Heart right ventricle (tissue), 16 donors: ENCODE measurements at regions not wholly inside any gene's neighbourhood (a gene's known extent, or its start where the extent isn't known, plus 50 kb on each side); places are given as distances from the start of the nearest gene placed in this dataset.
A peak's percentile ranks its signal among the peaks of the same experiment; 100 is the strongest.

ENCODE experiments used
- ATAC-seq, 8 donors: fragments of 200-7000 bp; cut with Tn5 transposase; one replicate each; pipeline ENCODE4 v1.9.1; 2020; ENCODE audit warnings: mild to moderate bottlenecking in 8 of 8, moderate library complexity in 8 of 8, moderate number of reproducible peaks in 1 of 8
- DNase-seq, 2 donors: peaks; one replicate each; pipeline ENCODE4 v3.0.0-alpha.2; 2020
- H3K27ac ChIP-seq, 10 donors: fragments of 200-600 bp; sonication (generic) in 2 of 10; one replicate each; pipeline versions ENCODE4 v1.5.0 to v1.8.0; 2020 to 2022; ENCODE audit warnings: mild to moderate bottlenecking in 3 of 10
- H3K27me3 ChIP-seq, 7 donors: fragments of 200-600 bp; one replicate each; pipeline ENCODE4 v1.8.0; 2021 to 2022; ENCODE audit warnings: mild to moderate bottlenecking in 2 of 7
- H3K36me3 ChIP-seq, 9 donors: fragments of 200-600 bp; sonication (generic) in 1 of 9; one replicate each; pipeline versions ENCODE4 v1.5.0 to v1.8.0; 2020 to 2022; ENCODE audit warnings: mild to moderate bottlenecking in 2 of 9
- H3K4me1 ChIP-seq, 9 donors: fragments of 200-600 bp; sonication (generic) in 1 of 9; one replicate each; pipeline versions ENCODE4 v1.5.0 to v1.8.0; 2020 to 2022; ENCODE audit warnings: mild to moderate bottlenecking in 4 of 9
- H3K4me3 ChIP-seq, 10 donors: fragments of 200-600 bp; sonication (generic) in 2 of 10; one replicate each; pipeline versions ENCODE4 v1.5.0 to v1.8.0; 2020 to 2022; ENCODE audit warnings: mild to moderate bottlenecking in 7 of 10, moderate library complexity in 2 of 10
- H3K9me3 ChIP-seq, 11 donors: fragments of 200-600 bp in 10 of 11; sonication (generic) in 2 of 11; one replicate each; pipeline versions ENCODE4 v1.5.0 to v1.8.0; 2013 to 2022; ENCODE audit warnings: mild to moderate bottlenecking in 2 of 11, control low read depth in 1 of 11, moderate library complexity in 1 of 11
- WGBS, 2 donors: extraction: QIAGEN DNeasy Blood & Tissue Kit; methylation state at CpG; one replicate each; pipeline ENCODE4 v1.1.7; 2013; ENCODE audit warnings: inconsistent platforms in 1 of 2; 5-methylcytosine and 5-hydroxymethylcytosine counted together
- intact Hi-C, 10 donors: fragments of 100-400 bp; cut with DNase I; formaldehyde crosslinking; loops; one replicate each; pipeline versions ENCODE4 v1.11.1 to v1.14.2; 2022
- TF ChIP-seq, protein P1 (sequence below), 9 donors: fragments of 200-600 bp; sonication (generic) in 2 of 9; IDR thresholded peaks; one replicate each; pipeline versions ENCODE4 v1.5.0 to v1.8.0; 2021 to 2022; ENCODE audit warnings: antibody characterized with exemption in 9 of 9, mild to moderate bottlenecking in 5 of 9, moderate library complexity in 1 of 9
- donor health status: Arrhythmogenic right ventricular cardiomyopathy.
- donor health status: ischemic (EF 13 %, LVEDD 7.1; RV severe dilation, severe dysfunction).
- donor health status: healthy with polysubstance abuse.
- donor health status: DM: no; HTN: yes; CAD: no.
- donor health status: DM: no; HTN: no; CAD: no.
- donor health status: ischemic (EF 25% LVEDD 6.9; RV normal size, moderate dysfunction).
- donor health status: ischemic (EF 25% LVEDD 5.7; RV mildly dilated, moderate dysfunction).
- donor health status: healthy.
- donor health status: DM: yes; HTN: yes; CAD: no.
- donor health status: Ischemic cardiomyopathy.
- donor health status: ischemic (EF 35%, LVEDD 5.7; RV mildly dilated, moderate dysfunction).
- donor health status: nonischemic (EF 11% LVEDD 7.7; RV severe dilation, severe dysfunction).
- donor health status: DM: yes; HTN: yes; CAD: no.
- donor health status: PGD.
- donor health status: ischemic (EF 29% LVEDD 5.4; RV normal size, mild dysfunction).
- donor health status: nonischemic (EF 23%, LVEDD 6.1; RV moderate dilation, normal function).

DNA sequence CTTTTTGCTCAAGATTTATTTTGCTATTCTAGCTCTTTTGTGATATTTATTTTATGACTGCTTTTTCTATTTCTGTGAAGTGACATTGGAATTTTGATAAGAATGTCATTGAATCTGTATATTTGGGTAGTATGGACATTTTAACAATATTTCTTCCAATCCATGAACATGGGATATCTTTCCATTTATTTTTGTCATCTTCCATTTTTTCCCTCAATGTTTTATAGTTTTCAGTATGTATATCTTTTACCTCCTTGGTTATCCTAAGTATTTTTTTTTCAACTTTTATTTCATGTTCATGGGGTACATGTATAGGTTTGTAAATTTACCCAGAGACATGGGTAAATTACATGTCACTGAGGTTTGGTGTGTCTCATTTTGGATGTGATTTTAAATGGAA is 74.1 kb upstream of the PREP start:
- Histone ChIP-seq H3K9me3 (peaks cover 0 to 19% (median 7%) of the 10 kb centered on the region in 11 donors), H3K4me3 (no peak overlapping the region), H3K36me3 (no peaks in the 10 kb centered on the region), H3K27ac (no peak overlapping the region), H3K4me1 (peaks cover 0 to 12% (median 2%) of the 10 kb centered on the region in 9 donors), H3K27me3 (no peaks in the 10 kb centered on the region)
- DNase-seq = no peak
- intact Hi-C loops = no loop called here
- TF ChIP-seq, protein P1, sequence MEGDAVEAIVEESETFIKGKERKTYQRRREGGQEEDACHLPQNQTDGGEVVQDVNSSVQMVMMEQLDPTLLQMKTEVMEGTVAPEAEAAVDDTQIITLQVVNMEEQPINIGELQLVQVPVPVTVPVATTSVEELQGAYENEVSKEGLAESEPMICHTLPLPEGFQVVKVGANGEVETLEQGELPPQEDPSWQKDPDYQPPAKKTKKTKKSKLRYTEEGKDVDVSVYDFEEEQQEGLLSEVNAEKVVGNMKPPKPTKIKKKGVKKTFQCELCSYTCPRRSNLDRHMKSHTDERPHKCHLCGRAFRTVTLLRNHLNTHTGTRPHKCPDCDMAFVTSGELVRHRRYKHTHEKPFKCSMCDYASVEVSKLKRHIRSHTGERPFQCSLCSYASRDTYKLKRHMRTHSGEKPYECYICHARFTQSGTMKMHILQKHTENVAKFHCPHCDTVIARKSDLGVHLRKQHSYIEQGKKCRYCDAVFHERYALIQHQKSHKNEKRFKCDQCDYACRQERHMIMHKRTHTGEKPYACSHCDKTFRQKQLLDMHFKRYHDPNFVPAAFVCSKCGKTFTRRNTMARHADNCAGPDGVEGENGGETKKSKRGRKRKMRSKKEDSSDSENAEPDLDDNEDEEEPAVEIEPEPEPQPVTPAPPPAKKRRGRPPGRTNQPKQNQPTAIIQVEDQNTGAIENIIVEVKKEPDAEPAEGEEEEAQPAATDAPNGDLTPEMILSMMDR (IDR thresholded peaks at IDR 0.05) = no peak
- ATAC-seq = no peak

DNA sequence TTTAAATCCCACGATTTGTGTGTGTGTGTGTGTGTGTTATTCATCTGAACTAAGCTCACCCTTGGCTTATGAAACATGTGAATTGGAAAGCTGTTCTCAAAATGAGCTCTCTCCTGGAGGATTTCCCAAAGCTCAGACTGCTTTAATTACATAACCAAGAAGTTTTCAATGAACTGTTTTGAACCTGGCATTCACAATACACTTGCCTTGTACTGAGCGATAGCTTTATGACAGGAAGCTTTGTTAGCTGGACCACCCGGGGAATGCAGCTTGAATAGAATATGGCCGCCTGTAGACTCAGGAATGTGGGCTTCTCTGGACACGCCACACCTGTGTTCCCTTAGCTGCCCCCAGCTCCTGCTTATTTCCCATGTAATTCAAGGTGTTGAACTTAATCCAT is 71.4 kb upstream of the PREP start:
- peaks cover 0 to 19% (median 7%) of the 10 kb centered on the region in 11 donors for H3K9me3 ChIP-seq
- TF ChIP-seq, protein P1 (IDR thresholded peaks at IDR 0.05) = no peak
- H3K4me1 ChIP-seq = peaks cover 0 to 7% (median 0%) of the 10 kb centered on the region in 9 donors
- DNase-seq (no peak), ATAC-seq (peak in 2 of 8 donors; percentile 69 to 74)
- intact Hi-C loops = no loop called here
- H3K27me3 ChIP-seq = peaks cover 0 to 8% (median 0%) of the 10 kb centered on the region in 7 donors
- H3K27ac ChIP-seq = no peak overlapping the region
- 66 to 77% methylated on average over 5 of the region's 5 CpGs for WGBS, 2 donors
- no peaks in the 10 kb centered on the region for H3K36me3 ChIP-seq
- H3K4me3 ChIP-seq = no peak overlapping the region

DNA sequence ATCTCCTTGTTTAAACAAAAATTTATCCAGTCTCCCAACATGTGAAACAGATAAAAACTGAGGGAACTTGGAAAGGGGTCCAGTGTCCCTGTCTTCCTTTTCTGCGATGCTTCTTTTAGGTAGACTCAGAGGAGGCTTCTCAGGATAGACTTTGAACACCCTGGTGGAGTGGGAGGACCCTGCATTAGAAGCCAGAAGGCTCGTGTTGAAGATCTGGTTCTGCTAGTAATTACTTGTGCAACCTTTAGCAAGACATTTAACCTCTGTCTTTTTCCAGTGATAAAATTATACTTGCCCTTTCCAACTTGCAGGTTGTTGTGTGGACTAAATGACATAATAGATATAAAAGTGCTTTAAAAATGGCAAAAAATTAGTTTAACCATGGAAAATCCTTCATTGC is 67.1 kb upstream of the PREP start:
- DNase-seq (no peak), ATAC-seq (no peak)
- Histone ChIP-seq H3K4me3 (no peak overlapping the region), H3K4me1 (peaks cover 0 to 7% (median 0%) of the 10 kb centered on the region in 9 donors), H3K27me3 (peaks cover 0 to 8% (median 0%) of the 10 kb centered on the region in 7 donors), H3K9me3 (peaks cover 0 to 15% (median 9%) of the 10 kb centered on the region in 11 donors), H3K27ac (no peak overlapping the region), H3K36me3 (no peaks in the 10 kb centered on the region)
- TF ChIP-seq, protein P1 (IDR thresholded peaks at IDR 0.05) = no peak
- 66 to 71% methylated on average over 2 of the region's 2 CpGs for WGBS, 2 donors
- intact Hi-C loops = no loop called here

DNA sequence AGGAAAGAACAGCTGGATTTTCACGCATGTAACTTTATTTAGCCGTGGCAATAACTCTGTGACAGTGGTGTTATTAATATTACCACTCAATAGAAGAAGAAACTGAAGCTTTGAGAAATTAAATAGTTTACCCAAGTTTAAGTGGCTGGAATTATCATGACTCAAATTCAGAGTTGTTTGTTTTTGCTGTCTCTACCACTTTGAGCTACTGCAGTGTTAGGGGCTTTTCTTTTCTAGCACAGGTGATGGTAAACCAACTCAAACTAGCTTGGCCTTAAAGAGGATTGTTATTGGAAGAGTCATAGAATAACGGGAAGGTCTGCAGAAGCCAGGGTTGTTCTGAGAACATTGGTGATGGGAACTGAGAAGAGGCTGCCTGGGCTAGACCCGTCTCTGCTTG is 66.0 kb upstream of the PREP start:
- intact Hi-C loops = no loop called here
- no peak for ATAC-seq
- H3K27me3 ChIP-seq = peaks cover 0 to 8% (median 0%) of the 10 kb centered on the region in 7 donors

More for the DNA sequence above, 66.0 kb upstream of the PREP start:
- TF ChIP-seq, protein P1 (IDR thresholded peaks at IDR 0.05) = no peak
- Histone ChIP-seq H3K4me1 (no peaks in the 10 kb centered on the region), H3K27ac (no peak overlapping the region), H3K36me3 (no peaks in the 10 kb centered on the region), H3K4me3 (no peak overlapping the region), H3K9me3 (peaks cover 0 to 18% (median 9%) of the 10 kb centered on the region in 11 donors)
- DNase-seq = no peak
- 86 to 93% methylated on average over 4 of the region's 4 CpGs for WGBS, 2 donors
